ENCODE measurements at regions not wholly inside any gene's neighbourhood (a gene's known extent, or its start where the extent isn't known, plus 50 kb on each side); places are given as distances from the start of the nearest gene placed in this dataset.

DNA sequence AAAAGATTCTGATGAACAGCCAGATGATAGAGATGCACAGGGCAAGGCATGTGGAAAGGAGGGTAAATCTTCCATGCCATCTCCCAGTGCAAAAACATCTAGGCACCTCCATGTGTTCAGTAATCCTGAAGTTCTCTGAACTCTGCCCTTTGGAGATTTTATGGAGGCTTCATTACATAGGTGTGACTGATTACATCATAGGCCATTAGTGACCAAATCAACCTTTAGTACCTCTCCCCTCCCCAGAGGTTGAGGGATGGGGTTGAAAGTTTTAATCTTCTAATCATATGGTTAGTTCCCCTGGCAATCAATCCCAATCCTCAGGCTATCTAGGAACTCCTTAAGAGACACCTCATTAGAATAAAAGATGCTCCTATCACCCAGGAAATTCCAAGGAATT, 2190.2 kb upstream of the PIK3C3 start:
- DNase-seq: no peak
- H3K4me1 ChIP-seq (ENCODE audit: control insufficient read depth, insufficient read depth, low read length): no peaks in the 10 kb centered on the region

DNA sequence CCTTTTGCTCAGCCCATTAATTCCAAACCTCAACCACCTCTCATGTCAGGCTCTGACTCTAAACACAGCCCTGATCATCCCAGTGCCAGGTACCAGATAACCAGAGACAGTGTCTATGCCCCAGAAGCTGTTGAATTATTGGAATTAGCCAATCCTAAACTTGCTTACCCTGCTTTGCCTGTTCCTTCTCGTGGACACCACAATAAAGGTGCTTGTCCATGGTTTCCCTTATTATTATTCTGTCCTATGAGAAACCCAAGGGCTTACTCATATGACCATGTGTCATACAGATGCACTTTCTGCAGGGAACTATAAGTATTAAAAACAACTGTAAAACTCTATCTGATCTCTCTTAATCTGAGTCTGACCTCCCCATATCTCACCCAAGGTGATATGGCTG, 2193.8 kb upstream of the PIK3C3 start:
- Histone ChIP-seq H3K4me1 (ENCODE audit: control insufficient read depth, insufficient read depth, low read length) (no peaks in the 10 kb centered on the region), H3K27ac (ENCODE audit: low read depth, low read length) (no peak overlapping the region), H3K27me3 (ENCODE audit: control insufficient read depth, insufficient read depth, low read length, poor library complexity, severe bottlenecking) (no peaks in the 10 kb centered on the region), H3K4me3 (ENCODE audit: low read length) (no peak overlapping the region), H3K9ac (ENCODE audit: extremely low read depth, low read length, poor library complexity, severe bottlenecking) (no peak overlapping the region), H3K36me3 (ENCODE audit: control insufficient read depth, insufficient read depth, low read length) (no peaks in the 10 kb centered on the region), H3K9me3 (ENCODE audit: control insufficient read depth, low read length) (peaks cover 7% of the 10 kb centered on the region)
- no peak overlapping the region for H3K4me3 Mint-ChIP-seq
- H3K27ac Mint-ChIP-seq: no peak overlapping the region
- no peaks in the 10 kb centered on the region for H3K27me3 Mint-ChIP-seq (ENCODE audit: insufficient read depth)
- TF ChIP-seq, protein P1, sequence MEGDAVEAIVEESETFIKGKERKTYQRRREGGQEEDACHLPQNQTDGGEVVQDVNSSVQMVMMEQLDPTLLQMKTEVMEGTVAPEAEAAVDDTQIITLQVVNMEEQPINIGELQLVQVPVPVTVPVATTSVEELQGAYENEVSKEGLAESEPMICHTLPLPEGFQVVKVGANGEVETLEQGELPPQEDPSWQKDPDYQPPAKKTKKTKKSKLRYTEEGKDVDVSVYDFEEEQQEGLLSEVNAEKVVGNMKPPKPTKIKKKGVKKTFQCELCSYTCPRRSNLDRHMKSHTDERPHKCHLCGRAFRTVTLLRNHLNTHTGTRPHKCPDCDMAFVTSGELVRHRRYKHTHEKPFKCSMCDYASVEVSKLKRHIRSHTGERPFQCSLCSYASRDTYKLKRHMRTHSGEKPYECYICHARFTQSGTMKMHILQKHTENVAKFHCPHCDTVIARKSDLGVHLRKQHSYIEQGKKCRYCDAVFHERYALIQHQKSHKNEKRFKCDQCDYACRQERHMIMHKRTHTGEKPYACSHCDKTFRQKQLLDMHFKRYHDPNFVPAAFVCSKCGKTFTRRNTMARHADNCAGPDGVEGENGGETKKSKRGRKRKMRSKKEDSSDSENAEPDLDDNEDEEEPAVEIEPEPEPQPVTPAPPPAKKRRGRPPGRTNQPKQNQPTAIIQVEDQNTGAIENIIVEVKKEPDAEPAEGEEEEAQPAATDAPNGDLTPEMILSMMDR (conservative IDR thresholded peaks at IDR 0.05): no peak
- no peak for DNase-seq
- no peaks in the 10 kb centered on the region for H3K36me3 Mint-ChIP-seq (ENCODE audit: low read depth)
- no peaks in the 10 kb centered on the region for H3K9me3 Mint-ChIP-seq
- H3K4me1 Mint-ChIP-seq: no peaks in the 10 kb centered on the region
- 86 to 100% methylated on average over 1 of the region's 1 CpG for WGBS, 2 experiments (ENCODE audit: insufficient coverage in 1 of 2, insufficient read length in 1 of 2)

More for the DNA sequence above, 2190.2 kb upstream of the PIK3C3 start:
- Histone ChIP-seq H3K9me3 (ENCODE audit: control insufficient read depth, low read length) (no peaks in the 10 kb centered on the region), H3K4me3 (ENCODE audit: low read length) (no peak overlapping the region), H3K27me3 (ENCODE audit: control insufficient read depth, insufficient read depth, low read length, poor library complexity, severe bottlenecking) (no peaks in the 10 kb centered on the region), H3K36me3 (ENCODE audit: control insufficient read depth, insufficient read depth, low read length) (no peaks in the 10 kb centered on the region), H3K9ac (ENCODE audit: extremely low read depth, low read length, poor library complexity, severe bottlenecking) (no peak overlapping the region), H3K27ac (ENCODE audit: low read depth, low read length) (no peak overlapping the region)
- no peak overlapping the region for H3K4me3 Mint-ChIP-seq
- H3K27me3 Mint-ChIP-seq (ENCODE audit: insufficient read depth): no peaks in the 10 kb centered on the region
- TF ChIP-seq, protein P1 (conservative IDR thresholded peaks at IDR 0.05): no peak
- no peak overlapping the region for H3K27ac Mint-ChIP-seq
- no peaks in the 10 kb centered on the region for H3K4me1 Mint-ChIP-seq
- H3K9me3 Mint-ChIP-seq: no peaks in the 10 kb centered on the region
- no peaks in the 10 kb centered on the region for H3K36me3 Mint-ChIP-seq (ENCODE audit: low read depth)

DNA sequence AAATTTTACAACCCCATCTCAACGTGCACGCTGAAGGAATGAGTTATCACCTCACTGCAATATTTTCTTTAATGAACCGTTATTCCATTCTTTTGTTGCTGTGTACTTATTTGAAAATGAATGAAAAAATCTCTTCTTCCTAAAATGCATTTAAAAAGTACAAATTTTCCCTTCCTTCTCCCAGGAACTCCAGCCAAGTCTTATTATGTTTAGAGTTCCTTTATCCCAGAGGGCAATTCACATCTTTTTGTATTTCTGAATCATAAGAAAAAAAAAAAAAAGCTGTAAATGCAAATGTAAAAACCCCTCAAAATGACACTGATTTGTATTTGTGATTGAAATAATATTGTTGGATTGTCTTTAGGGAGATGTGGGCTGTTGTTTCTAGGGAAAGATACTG, 2194.3 kb upstream of the CELF4 start:
- DNase-seq: no peak
- no peak overlapping the region for H3K27ac ChIP-seq (ENCODE audit: low read depth, low read length)
- H3K36me3 Mint-ChIP-seq (ENCODE audit: low read depth): no peaks in the 10 kb centered on the region
- no peaks in the 10 kb centered on the region for H3K36me3 ChIP-seq (ENCODE audit: control insufficient read depth, insufficient read depth, low read length)
- peaks cover 7% of the 10 kb centered on the region for H3K9me3 ChIP-seq (ENCODE audit: control insufficient read depth, low read length)
- no peaks in the 10 kb centered on the region for H3K4me1 ChIP-seq (ENCODE audit: control insufficient read depth, insufficient read depth, low read length)
- H3K9me3 Mint-ChIP-seq: no peaks in the 10 kb centered on the region
- no peaks in the 10 kb centered on the region for H3K27me3 Mint-ChIP-seq (ENCODE audit: insufficient read depth)
- H3K4me1 Mint-ChIP-seq: no peaks in the 10 kb centered on the region
- 90% methylated on average over 2 of the region's 3 CpGs; no CpG with 5 or more reads in 1 of the 2 experiments for WGBS, 2 experiments (ENCODE audit: insufficient coverage in 1 of 2, insufficient read length in 1 of 2)
- H3K27ac Mint-ChIP-seq: no peak overlapping the region
- H3K27me3 ChIP-seq (ENCODE audit: control insufficient read depth, insufficient read depth, low read length, poor library complexity, severe bottlenecking): no peaks in the 10 kb centered on the region
- H3K9ac ChIP-seq (ENCODE audit: extremely low read depth, low read length, poor library complexity, severe bottlenecking): no peak overlapping the region
- H3K4me3 Mint-ChIP-seq: no peak overlapping the region
- TF ChIP-seq, protein P1 (conservative IDR thresholded peaks at IDR 0.05): no peak
- H3K4me3 ChIP-seq (ENCODE audit: low read length): no peak overlapping the region

All from endodermal cell (in vitro differentiated cells).